ENCODE measurements at regions not wholly inside any gene's neighbourhood (a gene's known extent, or its start where the extent isn't known, plus 50 kb on each side); places are given as distances from the start of the nearest gene placed in this dataset.

GRCh38 chr4:81348778-81349094 is 123.0 kb downstream of the RASGEF1B start:
- in situ Hi-C loops (cut with MboI; ENCODE audit: low pct_unique_long_range_greater_than_20kb, low sequenced_read_pairs, unreplicated experiment): no loop called here
- no peak for DNase-seq (ENCODE audit: low spot score)
- no peak for TF ChIP-seq CTCF (IDR thresholded peaks at IDR 0.05; ENCODE audit: extremely low read depth, insufficient read depth, missing control alignments)

DNA sequence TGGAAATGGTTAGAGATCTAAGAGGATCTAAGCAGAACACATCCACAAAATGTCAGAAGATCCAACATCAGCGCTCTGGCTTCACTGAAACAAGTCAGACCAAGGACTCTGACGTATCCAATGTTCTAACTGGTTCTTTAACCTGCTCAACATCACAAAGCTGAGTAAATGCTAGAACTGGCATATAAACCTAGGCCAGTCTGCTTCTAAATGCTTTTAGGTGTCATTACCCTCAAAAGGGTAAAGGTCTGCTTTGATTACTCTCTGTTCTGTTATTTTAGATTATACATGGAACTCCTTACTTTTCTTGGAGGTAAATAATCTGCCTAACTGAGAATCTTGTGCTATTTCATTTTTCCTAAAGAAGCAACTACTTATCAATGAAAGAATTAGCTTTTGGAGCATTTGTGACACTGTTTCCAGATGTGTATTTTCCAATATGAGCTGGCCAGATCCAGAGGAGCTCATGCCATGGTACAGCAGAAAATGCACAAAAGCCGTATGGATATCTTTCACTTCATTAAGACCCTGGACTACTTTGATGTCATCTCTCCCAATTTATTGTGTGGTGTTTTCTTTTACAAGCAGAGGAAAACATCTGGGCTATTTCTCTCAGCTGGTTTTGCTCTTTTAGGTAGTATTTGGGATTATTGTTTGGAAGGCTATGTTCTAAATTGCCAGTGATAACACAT is 123.5 kb downstream of the RASGEF1B start:
- no peak for TF ChIP-seq CTCF (IDR thresholded peaks at IDR 0.05; ENCODE audit: extremely low read depth, insufficient read depth, missing control alignments)
- DNase-seq (ENCODE audit: low spot score): no peak
- in situ Hi-C loops (cut with MboI; ENCODE audit: low pct_unique_long_range_greater_than_20kb, low sequenced_read_pairs, unreplicated experiment): no loop called here

DNA sequence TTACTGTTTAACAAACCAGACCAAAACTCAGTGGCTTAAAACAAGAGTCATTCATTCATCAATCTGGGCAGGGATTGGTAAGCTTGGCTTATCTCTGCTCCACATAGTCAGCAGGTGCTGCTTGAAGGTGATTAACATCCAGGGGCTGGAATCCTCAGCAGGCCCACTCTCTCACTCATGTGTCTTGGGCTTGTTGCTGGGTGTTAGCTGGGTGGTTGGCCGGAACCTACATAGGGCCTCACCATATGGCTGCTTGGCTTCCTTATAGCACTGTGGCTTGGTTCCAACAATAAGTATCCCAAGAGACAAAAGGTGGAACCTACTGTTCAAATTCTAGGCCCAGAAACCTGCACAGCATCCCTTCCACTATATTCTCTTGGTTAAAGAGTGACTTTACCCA is 125.0 kb downstream of the RASGEF1B start:
- in situ Hi-C loops (cut with MboI; ENCODE audit: low pct_unique_long_range_greater_than_20kb, low sequenced_read_pairs, unreplicated experiment): no loop called here
- TF ChIP-seq CTCF (IDR thresholded peaks at IDR 0.05; ENCODE audit: extremely low read depth, insufficient read depth, missing control alignments): no peak
- DNase-seq (ENCODE audit: low spot score): no peak

DNA sequence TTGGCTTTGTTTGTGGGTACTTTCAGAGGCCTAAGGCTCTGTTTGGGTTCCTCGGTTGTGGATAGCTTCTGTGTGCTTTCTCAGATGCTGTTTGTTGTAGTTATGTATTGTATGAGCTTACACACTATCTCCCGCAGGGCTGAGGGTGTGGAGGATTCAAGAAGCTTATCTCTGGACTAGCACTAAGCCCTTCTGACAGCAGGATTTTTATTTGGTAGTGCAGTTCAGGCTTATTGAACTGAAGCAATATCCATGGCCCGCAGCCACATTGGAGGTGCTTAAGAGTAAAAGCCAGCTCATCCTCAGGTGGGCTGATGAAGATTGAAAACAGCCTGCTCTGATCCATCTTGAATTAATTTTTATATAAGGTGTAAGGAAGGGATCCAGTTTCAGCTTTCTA is 128.2 kb downstream of the RASGEF1B start:
- TF ChIP-seq CTCF (IDR thresholded peaks at IDR 0.05; ENCODE audit: extremely low read depth, insufficient read depth, missing control alignments): no peak
- DNase-seq (ENCODE audit: low spot score): no peak
- in situ Hi-C loops (cut with MboI; ENCODE audit: low pct_unique_long_range_greater_than_20kb, low sequenced_read_pairs, unreplicated experiment): no loop called here

DNA sequence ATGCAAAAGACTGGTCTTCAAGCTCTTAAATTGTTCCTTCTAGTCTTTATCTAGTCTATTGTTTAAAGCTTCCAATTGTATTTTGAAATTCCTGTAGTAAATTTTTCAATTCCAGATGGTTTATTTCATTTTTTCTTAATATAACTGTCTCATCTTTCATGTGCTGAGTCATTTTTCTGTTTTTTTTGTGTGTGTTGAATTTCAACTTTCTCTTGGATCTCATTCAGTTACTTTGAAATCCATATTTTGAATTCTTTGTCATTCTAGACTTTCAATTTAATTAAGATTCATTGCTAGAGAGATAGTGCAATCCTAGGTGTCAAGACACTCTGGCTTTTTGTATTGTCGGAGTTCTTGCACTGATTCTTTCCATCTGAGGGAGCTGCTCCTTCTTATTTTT is 128.0 kb upstream of the PRKG2 start:
- TF ChIP-seq CTCF (IDR thresholded peaks at IDR 0.05; ENCODE audit: extremely low read depth, insufficient read depth, missing control alignments): no peak
- in situ Hi-C loops (cut with MboI; ENCODE audit: low pct_unique_long_range_greater_than_20kb, low sequenced_read_pairs, unreplicated experiment): no loop called here
- DNase-seq (ENCODE audit: low spot score): no peak

- in situ Hi-C loops (cut with MboI; ENCODE audit: low pct_unique_long_range_greater_than_20kb, low sequenced_read_pairs, unreplicated experiment): no loop called here
- no peak for TF ChIP-seq CTCF (IDR thresholded peaks at IDR 0.05; ENCODE audit: extremely low read depth, insufficient read depth, missing control alignments)
- no peak for DNase-seq (ENCODE audit: low spot score)
Measured at GRCh38 chr4:81337211-81337610, 122.2 kb upstream of the PRKG2 start.
